CD4-positive, alpha-beta T cell (primary cell): ENCODE measurements at regions not wholly inside any gene's neighbourhood (a gene's known extent, or its start where the extent isn't known, plus 50 kb on each side); places are given as distances from the start of the nearest gene placed in this dataset.

ENCODE experiments used
- ATAC-seq: fragments of 200-7000 bp; cut with Tn5 transposase; one replicate; pipeline ENCODE4 v1.10.0; 2022; ENCODE audit warnings: mild to moderate bottlenecking; ENCODE audit not compliant: poor library complexity
- CTCF ChIA-PET: fragments of 350-600 bp; sonication (Branson Sonifier 250); formaldehyde crosslinking; loops from one replicate; lab custom pipeline; 2021; ENCODE audit warnings: antibody characterized with exemption, inconsistent platforms; lab: Charles Lee
- POLR2A ChIA-PET: fragments of 350-600 bp; sonication (Branson Sonifier 250); formaldehyde crosslinking; loops from one replicate; lab custom pipeline; 2021; ENCODE audit warnings: antibody characterized with exemption, inconsistent platforms; lab: Charles Lee
- DNase-seq, 14 experiments: peaks; one replicate each; pipeline ENCODE4 v3.0.0-alpha.2; 2013 to 2020; ENCODE audit warnings: mixed read lengths in 2 of 14
- H3K27ac ChIP-seq, 2 donors: one replicate each; pipeline versions ENCODE4 v1.5.1 to v1.7.0; 2013; ENCODE audit warnings: low read length in 2 of 2, low read depth in 1 of 2, mild to moderate bottlenecking in 1 of 2
- H3K27me3 ChIP-seq, 2 experiments: 1 replicate in 1 of 2; 2 replicates in 1 of 2; pipeline versions ENCODE4 v1.6.1 to v1.7.0; 2013; ENCODE audit warnings: low read length in 2 of 2, control low read depth in 1 of 2, mild to moderate bottlenecking in 1 of 2, moderate library complexity in 1 of 2; ENCODE audit not compliant: insufficient read depth in 2 of 2, control insufficient read depth in 1 of 2
- H3K36me3 ChIP-seq: one replicate; pipeline ENCODE4 v1.6.1; 2013; ENCODE audit warnings: low read length, control low read depth; ENCODE audit not compliant: insufficient read depth
- H3K4me1 ChIP-seq: one replicate; pipeline ENCODE4 v1.6.1; 2013; ENCODE audit warnings: low read length, control low read depth; ENCODE audit not compliant: insufficient read depth
- H3K4me3 ChIP-seq: one replicate; pipeline ENCODE4 v1.5.1; 2013; ENCODE audit warnings: mild to moderate bottlenecking, low read length, moderate library complexity
- H3K9me3 ChIP-seq, 2 experiments: 1 replicate in 1 of 2; 2 replicates in 1 of 2; pipeline versions ENCODE4 v1.6.1 to v1.7.0; 2013; ENCODE audit warnings: low read length in 2 of 2, mild to moderate bottlenecking in 2 of 2, control low read depth in 1 of 2, moderate library complexity in 1 of 2; ENCODE audit not compliant: control insufficient read depth in 1 of 2, insufficient read depth in 1 of 2
- H3K27ac Mint-ChIP-seq: one replicate; pipeline ENCODE4 v1.8.0; 2020; ENCODE audit warnings: mixed read lengths
- H3K27me3 Mint-ChIP-seq: one replicate; pipeline ENCODE4 v1.8.0; 2021; ENCODE audit warnings: mixed read lengths
- H3K36me3 Mint-ChIP-seq: one replicate; pipeline ENCODE4 v1.8.0; 2021; ENCODE audit warnings: low read depth, mixed read lengths
- H3K4me1 Mint-ChIP-seq: one replicate; pipeline ENCODE4 v1.8.0; 2021; ENCODE audit warnings: low read depth, mixed read lengths
- H3K4me3 Mint-ChIP-seq: one replicate; pipeline ENCODE4 v1.8.0; 2020; ENCODE audit warnings: mild to moderate bottlenecking, mixed read lengths
- H3K9me3 Mint-ChIP-seq: one replicate; pipeline ENCODE4 v1.8.0; 2020; ENCODE audit warnings: mixed read lengths
- CTCF ChIP-seq: fragments of 200-600 bp; IDR thresholded peaks from one replicate; pipeline ENCODE4 v1.8.0; 2022; ENCODE audit warnings: antibody characterized with exemption, mild to moderate bottlenecking
- intact Hi-C, 2 experiments: fragments of 100-400 bp; cut with DNase I in 1 of 2; cut with micrococcal nuclease in 1 of 2; formaldehyde crosslinking; loops; one replicate each; pipeline versions ENCODE4 v1.15.1 to v1.9.0; 2023 to 2025; cut with DNase I, micrococcal nuclease

DNA sequence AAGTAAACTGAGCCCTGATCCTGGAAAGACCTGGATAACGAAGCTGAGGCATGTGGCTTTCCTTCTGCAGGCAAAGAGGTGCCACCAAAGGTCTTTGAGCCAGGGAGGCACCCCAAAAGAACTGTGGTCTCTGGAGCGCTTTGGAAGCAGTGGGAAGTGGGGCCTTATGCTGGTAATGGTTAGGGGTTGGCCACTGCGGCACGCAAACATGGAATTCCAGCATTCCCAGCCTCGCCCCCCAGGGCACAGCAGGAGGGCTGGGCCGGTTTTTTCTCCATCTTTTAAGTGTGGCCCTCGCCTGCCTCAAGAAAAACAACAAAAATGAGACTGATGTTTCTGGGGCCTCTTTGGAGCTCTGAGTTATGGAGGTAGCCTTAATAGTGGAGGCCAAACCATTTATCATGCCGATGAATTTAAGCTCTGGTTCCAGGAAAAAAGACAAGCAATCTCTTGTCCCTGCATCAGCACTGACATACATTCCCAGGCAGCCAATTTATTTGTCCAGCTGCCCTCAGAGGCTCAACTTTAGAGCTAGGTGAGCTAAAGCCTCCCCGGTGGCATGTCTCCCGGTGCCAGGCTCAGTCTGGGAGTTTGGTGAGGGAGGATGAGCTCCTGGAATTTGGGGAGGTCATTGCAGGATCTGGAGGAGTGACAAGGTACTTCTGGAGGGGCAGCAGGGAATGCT is 109.0 kb downstream of the TLE3 start:
- Histone ChIP-seq H3K4me3 (no peak overlapping the region), H3K36me3 (no peaks in the 10 kb centered on the region), H3K27ac (no peak overlapping the region), H3K27me3 (peaks cover 3 to 7% of the 10 kb centered on the region in 2 experiments), H3K9me3 (no peaks in the 10 kb centered on the region), H3K4me1 (no peaks in the 10 kb centered on the region)
- Mint-ChIP-seq H3K27ac (no peak overlapping the region), H3K9me3 (no peaks in the 10 kb centered on the region), H3K4me1 (no peaks in the 10 kb centered on the region), H3K4me3 (no peak overlapping the region), H3K36me3 (no peaks in the 10 kb centered on the region), H3K27me3 (peaks cover 23% of the 10 kb centered on the region)
- intact Hi-C loops: no loop called here
- POLR2A ChIA-PET: interaction anchor here (0.7 kb wide), 1 partner anchor 272 kb away, joined by 3 read pairs; no protein-coding TSS in a partner anchor
- DNase-seq (no peak), ATAC-seq (no peak)
- CTCF ChIA-PET: no interaction called here
- no peak for TF ChIP-seq CTCF

DNA sequence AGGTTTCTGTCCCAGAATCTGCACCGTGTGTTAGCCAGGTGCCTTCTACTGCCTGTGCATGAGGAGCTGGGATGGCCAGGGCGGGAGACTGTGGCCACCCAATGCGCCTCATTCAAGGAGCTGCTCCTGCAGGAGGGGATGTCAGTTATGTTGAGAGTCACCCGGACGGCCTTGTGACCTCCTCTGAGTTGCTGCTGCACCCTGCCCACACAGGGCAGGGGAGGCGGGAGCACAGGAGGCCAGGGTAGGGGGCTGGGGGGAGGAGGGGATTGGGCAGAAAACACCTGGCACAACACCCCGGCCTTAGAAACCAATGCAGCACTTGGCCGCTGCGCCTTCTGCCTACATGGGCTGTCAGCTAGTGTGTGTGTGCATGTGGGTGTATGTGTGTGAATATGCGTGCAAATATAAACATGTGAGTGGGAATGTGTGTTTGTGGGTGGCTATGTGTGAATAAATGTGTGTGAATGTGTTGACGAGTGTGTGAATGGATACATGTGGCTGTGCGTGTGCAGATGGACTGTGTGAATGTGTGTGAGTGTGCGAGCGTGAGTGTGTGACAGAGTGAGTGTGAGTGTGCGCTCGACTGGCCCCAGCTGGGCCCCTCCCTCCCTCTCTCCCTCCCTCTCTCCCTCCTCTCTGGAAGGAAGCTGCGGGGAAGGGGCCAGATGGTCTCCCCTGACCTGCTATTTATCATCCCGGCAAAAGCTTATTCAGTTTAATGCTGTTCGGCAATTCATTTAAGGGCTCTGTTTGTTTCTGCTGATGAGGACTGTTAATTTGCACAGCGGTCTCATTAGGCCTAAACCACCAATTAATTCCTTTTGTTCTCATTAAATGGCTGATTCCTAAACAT is 106.9 kb downstream of the TLE3 start:
- H3K36me3 ChIP-seq: no peaks in the 10 kb centered on the region
- no peak for TF ChIP-seq CTCF
- H3K27ac ChIP-seq: no peak overlapping the region
- Mint-ChIP-seq H3K27ac (no peak overlapping the region), H3K27me3 (peaks cover 14% of the 10 kb centered on the region), H3K4me1 (no peaks in the 10 kb centered on the region), H3K9me3 (no peaks in the 10 kb centered on the region), H3K4me3 (no peak overlapping the region), H3K36me3 (no peaks in the 10 kb centered on the region)
- peaks cover 0 to 7% of the 10 kb centered on the region in 2 experiments for H3K27me3 ChIP-seq
- POLR2A ChIA-PET: no interaction called here
- no peaks in the 10 kb centered on the region for H3K9me3 ChIP-seq
- no peak for ATAC-seq
- intact Hi-C loops: no loop called here
- H3K4me3 ChIP-seq: no peak overlapping the region
- CTCF ChIA-PET: no interaction called here
- no peak for DNase-seq
- H3K4me1 ChIP-seq: no peaks in the 10 kb centered on the region

DNA sequence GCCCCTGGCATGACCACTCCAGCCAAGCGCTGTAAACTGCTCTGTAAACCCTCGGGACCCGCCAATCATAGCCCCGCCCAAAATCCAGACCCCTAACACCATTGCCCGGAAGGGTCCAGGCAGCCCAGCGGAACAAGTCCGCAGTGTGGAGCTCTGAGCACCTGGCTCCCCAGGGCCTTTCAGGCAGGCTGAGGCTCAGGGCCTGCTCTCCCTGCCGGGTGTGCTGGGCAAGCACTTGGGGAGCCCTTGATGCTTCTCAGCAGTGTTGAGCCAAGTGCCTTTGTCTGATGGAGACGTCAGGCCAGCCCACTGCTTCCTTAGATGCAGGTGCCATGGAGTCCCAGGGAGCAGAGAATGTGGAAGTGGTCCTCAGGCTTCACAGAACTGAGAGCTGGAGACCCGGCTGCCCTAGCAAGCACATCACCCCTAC is 106.2 kb downstream of the TLE3 start:
- ChIA-PET CTCF (no interaction called here), POLR2A (no interaction called here)
- TF ChIP-seq CTCF: no peak
- no peaks in the 10 kb centered on the region for H3K36me3 Mint-ChIP-seq
- intact Hi-C loops: no loop called here
- H3K4me3 Mint-ChIP-seq: no peak overlapping the region
- no peak overlapping the region for H3K27ac Mint-ChIP-seq
- no peaks in the 10 kb centered on the region for H3K4me1 ChIP-seq
- peaks cover 0 to 4% of the 10 kb centered on the region in 2 experiments for H3K27me3 ChIP-seq
- DNase-seq (no peak), ATAC-seq (no peak)
- H3K4me1 Mint-ChIP-seq: no peaks in the 10 kb centered on the region
- H3K9me3 Mint-ChIP-seq: no peaks in the 10 kb centered on the region
- H3K36me3 ChIP-seq: no peaks in the 10 kb centered on the region
- H3K4me3 ChIP-seq: no peak overlapping the region
- H3K9me3 ChIP-seq: no peaks in the 10 kb centered on the region
- H3K27me3 Mint-ChIP-seq: peaks cover 14% of the 10 kb centered on the region
- H3K27ac ChIP-seq: no peak overlapping the region
